Mucosa of rectum (tissue), 2 donors: ENCODE measurements at regions not wholly inside any gene's neighbourhood (a gene's known extent, or its start where the extent isn't known, plus 50 kb on each side); places are given as distances from the start of the nearest gene placed in this dataset.
"Not testable (repeated sequence)": the region's sequence is repeated elsewhere in the genome, so short reads cannot be mapped to it uniquely, and the experiment has no call there.

Experiments
- H3K27ac ChIP-seq, 2 donors: one replicate each; pipeline ENCODE4 v1.7.0; 2013; ENCODE audit warnings: inconsistent platforms in 2 of 2, low read depth in 2 of 2, low read length in 2 of 2
- H3K27me3 ChIP-seq, 2 donors: one replicate each; pipeline ENCODE4 v1.7.0; 2013; ENCODE audit warnings: low read length in 2 of 2; ENCODE audit not compliant: control insufficient read depth in 2 of 2, insufficient read depth in 2 of 2
- H3K36me3 ChIP-seq, 2 donors: one replicate each; pipeline ENCODE4 v1.7.0; 2013; ENCODE audit warnings: low read length in 2 of 2; ENCODE audit not compliant: control insufficient read depth in 2 of 2, insufficient read depth in 2 of 2
- H3K4me1 ChIP-seq, 2 donors: one replicate each; pipeline ENCODE4 v1.7.0; 2013; ENCODE audit warnings: low read length in 2 of 2, mild to moderate bottlenecking in 1 of 2; ENCODE audit not compliant: control insufficient read depth in 2 of 2, insufficient read depth in 2 of 2
- H3K4me3 ChIP-seq, 2 donors: one replicate each; pipeline ENCODE4 v1.7.0; 2013; ENCODE audit warnings: low read length in 2 of 2
- H3K9ac ChIP-seq, 2 donors: one replicate each; pipeline ENCODE4 v1.7.0; 2013; ENCODE audit warnings: low read length in 2 of 2, low read depth in 1 of 2, mild to moderate bottlenecking in 1 of 2
- H3K9me3 ChIP-seq, 2 donors: one replicate each; pipeline ENCODE4 v1.7.0; 2013; ENCODE audit warnings: low read length in 2 of 2; ENCODE audit not compliant: control insufficient read depth in 2 of 2
- donor health status: healthy.
- donor health status: Normal muscosa, but diverticular disease.

- H3K9me3 ChIP-seq: no peaks in the 10 kb centered on the region
- no peak overlapping the region for H3K4me3 ChIP-seq
- no peaks in the 10 kb centered on the region for H3K36me3 ChIP-seq
- peaks cover 6% of the 10 kb centered on the region in 2 donors for H3K4me1 ChIP-seq
- H3K27me3 ChIP-seq: no peaks in the 10 kb centered on the region
- no peak overlapping the region for H3K9ac ChIP-seq
- H3K27ac ChIP-seq: no peak overlapping the region
These were observed 95.0 kb upstream of the C9orf72 start for GRCh38 chr9:27668280-27668679.

- no peaks in the 10 kb centered on the region for H3K27me3 ChIP-seq
- no peaks in the 10 kb centered on the region for H3K4me1 ChIP-seq
- H3K4me3 ChIP-seq: no peak overlapping the region
- H3K36me3 ChIP-seq: no peaks in the 10 kb centered on the region
- H3K9me3 ChIP-seq: no peaks in the 10 kb centered on the region
- H3K9ac ChIP-seq: no peak overlapping the region
- no peak overlapping the region for H3K27ac ChIP-seq
These were observed 98.4 kb upstream of the C9orf72 start for GRCh38 chr9:27671636-27672035.

DNA sequence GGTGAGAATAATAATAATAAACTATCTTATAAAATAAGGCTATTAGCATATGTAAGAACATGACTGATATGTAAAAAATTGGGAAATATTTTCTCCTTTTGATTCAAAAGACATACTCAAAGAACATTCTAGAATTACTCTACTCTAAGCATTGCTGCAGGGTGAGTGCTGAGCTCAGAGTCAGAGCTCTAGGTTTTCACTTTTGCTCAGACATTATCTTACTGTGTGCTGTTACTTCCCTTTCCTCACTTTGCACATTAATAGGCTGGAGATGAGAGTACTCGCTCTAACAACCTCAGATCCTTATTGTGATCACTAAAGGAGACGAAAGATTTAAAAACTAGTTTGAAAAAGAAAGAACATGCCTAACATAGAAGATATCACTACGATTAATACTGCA lies 99.4 kb upstream of the C9orf72 start:
- no peaks in the 10 kb centered on the region for H3K9me3 ChIP-seq
- no peak overlapping the region for H3K27ac ChIP-seq
- no peak overlapping the region for H3K9ac ChIP-seq
- H3K36me3 ChIP-seq: no peaks in the 10 kb centered on the region
- H3K4me1 ChIP-seq: no peaks in the 10 kb centered on the region
- H3K4me3 ChIP-seq: no peak overlapping the region
- H3K27me3 ChIP-seq: no peaks in the 10 kb centered on the region

DNA sequence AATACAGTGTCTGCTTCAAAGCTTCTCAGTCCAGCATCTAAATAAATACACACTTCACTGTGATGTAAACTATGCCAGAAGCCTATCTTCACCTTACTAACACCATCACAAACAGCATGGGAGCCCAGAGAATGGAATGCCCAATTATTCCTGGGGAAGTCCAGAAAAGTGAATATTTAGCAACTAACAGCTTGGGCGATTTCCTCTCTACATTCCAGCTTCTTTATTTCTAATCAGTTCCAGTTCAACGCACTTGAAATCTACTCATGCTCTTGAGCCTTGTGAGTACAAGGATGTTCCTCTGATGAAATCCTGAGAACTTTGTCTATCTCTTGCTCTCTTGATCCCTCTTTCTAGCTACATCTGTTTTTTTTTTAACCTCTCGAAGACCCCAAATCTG lies 100.4 kb upstream of the C9orf72 start:
- H3K36me3 ChIP-seq: no peaks in the 10 kb centered on the region
- H3K4me3 ChIP-seq: no peak overlapping the region
- no peak overlapping the region for H3K27ac ChIP-seq
- H3K4me1 ChIP-seq: no peaks in the 10 kb centered on the region
- no peaks in the 10 kb centered on the region for H3K27me3 ChIP-seq
- no peak overlapping the region for H3K9ac ChIP-seq
- no peaks in the 10 kb centered on the region for H3K9me3 ChIP-seq

GRCh38 chr9:27675354-27675753 lies 102.1 kb upstream of the C9orf72 start:
- no peak overlapping the region for H3K27ac ChIP-seq
- H3K4me3 ChIP-seq: no peak overlapping the region

DNA sequence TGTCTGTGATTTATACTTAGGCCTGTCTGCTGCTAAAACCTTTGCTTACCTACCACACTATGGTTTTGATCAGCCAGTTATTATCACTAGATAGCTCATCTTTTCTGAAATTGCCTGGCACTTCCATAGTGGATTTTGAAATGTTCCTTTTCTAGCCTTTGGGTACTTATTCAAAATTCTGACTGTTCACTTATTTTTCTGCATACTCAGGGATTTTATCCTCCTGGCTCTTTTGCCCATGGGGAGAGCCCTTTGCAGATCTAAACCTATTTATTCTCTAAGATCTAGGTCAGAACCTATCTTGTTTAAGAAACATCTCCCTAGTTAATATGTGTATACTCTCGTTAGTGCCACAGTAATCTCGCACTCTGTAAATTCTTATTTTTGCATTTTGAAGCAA lies 103.5 kb upstream of the C9orf72 start:
- Histone ChIP-seq H3K27ac (no peak overlapping the region), H3K27me3 (no peaks in the 10 kb centered on the region), H3K9ac (no peak overlapping the region), H3K4me1 (no peaks in the 10 kb centered on the region), H3K9me3 (no peaks in the 10 kb centered on the region), H3K4me3 (no peak overlapping the region), H3K36me3 (no peaks in the 10 kb centered on the region)

More at GRCh38 chr9:27675354-27675753, 102.1 kb upstream of the C9orf72 start:
- H3K4me1 ChIP-seq: no peaks in the 10 kb centered on the region
- no peaks in the 10 kb centered on the region for H3K27me3 ChIP-seq
- H3K9me3 ChIP-seq: no peaks in the 10 kb centered on the region
- no peaks in the 10 kb centered on the region for H3K36me3 ChIP-seq
- no peak overlapping the region for H3K9ac ChIP-seq

GRCh38 chr9:27679338-27679737 lies 106.1 kb upstream of the C9orf72 start:
- Histone ChIP-seq H3K9me3 (no peaks in the 10 kb centered on the region), H3K36me3 (no peaks in the 10 kb centered on the region), H3K9ac (no peak overlapping the region), H3K27me3 (no peaks in the 10 kb centered on the region), H3K4me1 (no peaks in the 10 kb centered on the region), H3K4me3 (no peak overlapping the region), H3K27ac (no peak overlapping the region)

- Histone ChIP-seq H3K9ac (no peak overlapping the region), H3K4me3 (no peak overlapping the region), H3K9me3 (no peaks in the 10 kb centered on the region), H3K27me3 (no peaks in the 10 kb centered on the region), H3K36me3 (no peaks in the 10 kb centered on the region), H3K27ac (no peak overlapping the region), H3K4me1 (no peaks in the 10 kb centered on the region)
These were observed 109.9 kb upstream of the C9orf72 start for GRCh38 chr9:27683181-27683580.

DNA sequence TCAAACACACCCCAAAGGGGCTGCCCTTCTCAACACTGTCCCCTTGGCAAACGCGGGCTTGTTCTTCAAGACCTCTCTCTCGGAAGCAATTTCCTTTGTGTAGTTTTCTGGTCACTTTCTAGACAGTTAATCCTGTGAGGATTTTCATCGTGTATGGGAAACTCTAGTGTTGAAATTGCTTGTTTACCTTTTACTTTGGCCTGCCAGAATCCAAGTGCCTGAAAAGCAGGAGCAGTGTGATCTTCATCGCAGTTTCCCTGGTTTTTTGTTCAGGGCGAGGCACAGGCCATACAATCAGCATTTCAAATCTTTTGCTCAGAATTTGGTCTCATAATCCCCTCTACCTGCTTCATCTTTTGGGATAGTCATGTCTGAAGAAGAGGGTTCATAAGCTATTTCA lies 115.7 kb upstream of the C9orf72 start:
- H3K36me3 ChIP-seq: no peaks in the 10 kb centered on the region
- no peaks in the 10 kb centered on the region for H3K4me1 ChIP-seq
- no peak overlapping the region for H3K9ac ChIP-seq
- H3K27ac ChIP-seq: no peak overlapping the region
- H3K9me3 ChIP-seq: no peaks in the 10 kb centered on the region
- H3K27me3 ChIP-seq: no peaks in the 10 kb centered on the region
- no peak overlapping the region for H3K4me3 ChIP-seq

- not testable (repeated sequence) for H3K4me1 ChIP-seq, H3K9me3 ChIP-seq, H3K4me3 ChIP-seq, H3K36me3 ChIP-seq, H3K27ac ChIP-seq, H3K27me3 ChIP-seq, H3K9ac ChIP-seq
These were observed 117.5 kb upstream of the C9orf72 start for GRCh38 chr9:27690816-27691215.

DNA sequence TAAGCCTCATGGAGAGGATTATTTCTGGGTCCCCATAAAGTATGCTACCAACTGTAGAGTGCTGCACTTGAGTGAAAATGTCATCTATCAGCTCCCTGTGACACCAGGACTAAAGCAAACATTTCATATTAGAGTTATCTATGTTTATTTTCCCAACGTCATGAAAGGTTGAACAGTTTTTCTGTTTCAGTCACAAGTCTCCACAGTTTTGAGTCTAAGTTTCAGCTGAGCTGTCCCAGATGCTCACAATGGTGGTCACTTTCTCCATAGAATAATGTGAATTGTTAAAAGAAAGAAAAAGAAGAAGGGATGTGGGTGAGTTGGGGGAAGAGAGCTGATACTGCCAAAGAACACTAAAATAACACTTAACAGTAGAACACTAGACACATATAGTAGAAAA lies 126.3 kb upstream of the C9orf72 start:
- H3K36me3 ChIP-seq: no peaks in the 10 kb centered on the region
- H3K27me3 ChIP-seq: no peaks in the 10 kb centered on the region
- H3K4me1 ChIP-seq: no peaks in the 10 kb centered on the region
- H3K9me3 ChIP-seq: no peaks in the 10 kb centered on the region
- H3K4me3 ChIP-seq: no peak overlapping the region
- H3K9ac ChIP-seq: no peak overlapping the region
- no peak overlapping the region for H3K27ac ChIP-seq
